BLaER1 treated with 17β-estradiol and CSF1 and Interleukin-3, amounts not matched to agents 10 nM and 100 nM (cell line): ENCODE measurements at regions not wholly inside any gene's neighbourhood (a gene's known extent, or its start where the extent isn't known, plus 50 kb on each side); places are given as distances from the start of the nearest gene placed in this dataset.
"Not testable (repeated sequence)": the region's sequence is repeated elsewhere in the genome, so short reads cannot be mapped to it uniquely, and the experiment has no call there.

Experiments
- H3K27ac ChIP-seq, 11 experiments: shearing (Covaris generic); formaldehyde crosslinking; 2 replicates each; pipeline ENCODE4 v1.8.1; 2022
- H3K27me3 ChIP-seq, 11 experiments: shearing (Covaris generic); formaldehyde crosslinking; 2 replicates each; pipeline ENCODE4 v1.8.1; 2022
- H3K36me3 ChIP-seq, 11 experiments: shearing (Covaris generic); formaldehyde crosslinking; 2 replicates each; pipeline ENCODE4 v1.8.1; 2022
- H3K4me1 ChIP-seq, 10 experiments: shearing (Covaris generic); formaldehyde crosslinking; 2 replicates each; pipeline ENCODE4 v1.8.1; 2022
- H3K4me2 ChIP-seq, 11 experiments: shearing (Covaris generic); formaldehyde crosslinking; 2 replicates each; pipeline ENCODE4 v1.8.1; 2022
- H3K4me3 ChIP-seq, 10 experiments: shearing (Covaris generic); formaldehyde crosslinking; 2 replicates each; pipeline ENCODE4 v1.8.1; 2022
- H3K9ac ChIP-seq, 11 experiments: shearing (Covaris generic); formaldehyde crosslinking; 2 replicates each; pipeline ENCODE4 v1.8.1; 2022
- H3K9me3 ChIP-seq, 11 experiments: shearing (Covaris generic); formaldehyde crosslinking; replicated peaks in 1 of 11; 2 replicates each; pipeline ENCODE4 v1.8.1; 2022
- H4K20me1 ChIP-seq, 11 experiments: shearing (Covaris generic); formaldehyde crosslinking; 2 replicates each; pipeline ENCODE4 v1.8.1; 2022
- Cebpa-rat ChIP-seq, 11 experiments: shearing (Covaris generic); IDR thresholded peaks; 2 replicates each; pipeline ENCODE4 v1.8.1; 2022

DNA sequence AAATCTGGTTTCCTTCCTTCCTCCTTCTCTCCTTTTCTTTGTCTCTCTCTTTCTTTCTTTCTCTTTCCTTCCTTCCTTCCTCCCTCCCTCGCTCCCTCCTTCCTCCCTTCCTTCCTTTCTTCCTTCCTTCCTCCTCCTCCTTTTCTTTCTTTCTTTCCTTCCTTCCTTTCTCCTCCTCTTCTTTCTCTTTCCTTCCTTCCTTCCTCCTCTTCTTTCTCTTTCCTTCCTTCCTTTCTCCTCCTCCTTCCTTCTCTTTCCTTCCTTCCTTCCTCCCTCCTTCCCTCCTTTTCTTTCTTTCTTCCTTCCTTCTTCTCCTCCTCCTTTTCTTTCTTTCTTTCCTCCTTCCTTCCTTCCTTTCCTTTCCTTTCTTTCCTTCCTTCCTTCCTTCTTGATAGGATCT lies 61.2 kb downstream of the VIP start:
- Histone ChIP-seq H3K4me1 (no peaks in the 10 kb centered on the region), H3K4me2 (no peak overlapping the region), H3K9me3 (no peaks in the 10 kb centered on the region), H3K27me3 (no peaks in the 10 kb centered on the region), H3K27ac (no peak overlapping the region), H4K20me1 (no peaks in the 10 kb centered on the region), H3K4me3 (no peak overlapping the region), H3K36me3 (no peaks in the 10 kb centered on the region), H3K9ac (no peak overlapping the region)
- TF ChIP-seq Cebpa-rat (IDR thresholded peaks at IDR 0.05), result no peak

DNA sequence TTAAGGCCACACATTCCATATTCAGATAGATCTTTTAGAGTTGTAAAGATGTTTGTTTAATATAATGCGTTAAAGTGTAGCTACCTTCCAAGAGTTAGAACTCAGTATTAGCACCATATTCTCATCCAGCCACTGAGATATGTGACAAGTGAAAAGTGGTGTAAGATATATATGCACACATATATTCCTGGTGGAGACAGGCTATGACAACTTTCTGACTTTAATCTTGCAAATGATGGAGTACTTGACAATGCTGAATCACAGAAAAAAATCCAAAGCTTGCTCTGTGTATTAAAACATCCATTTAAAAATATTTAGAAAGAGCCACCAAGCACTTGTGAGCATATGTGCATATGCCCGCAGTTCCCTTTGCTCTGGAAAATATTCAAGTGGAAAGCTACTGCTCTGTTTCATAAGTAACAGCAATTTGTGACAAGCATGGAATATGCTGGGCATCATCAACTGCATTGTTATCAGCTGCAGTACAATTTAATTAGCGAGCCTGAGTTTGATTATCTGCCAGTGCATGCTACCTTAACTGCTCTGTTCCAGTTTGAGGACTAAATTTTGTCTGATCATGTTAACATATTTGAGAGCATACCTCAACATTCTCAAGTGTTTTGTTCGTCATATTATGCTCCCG lies 64.8 kb downstream of the VIP start:
- H3K9ac ChIP-seq, result no peak overlapping the region
- no peak overlapping the region for H3K4me2 ChIP-seq
- H3K4me3 ChIP-seq, result no peak overlapping the region
- no peak overlapping the region for H3K27ac ChIP-seq
- no peaks in the 10 kb centered on the region for H3K36me3 ChIP-seq
- no peak for TF ChIP-seq Cebpa-rat (IDR thresholded peaks at IDR 0.05)
- H4K20me1 ChIP-seq, result no peaks in the 10 kb centered on the region
- no peaks in the 10 kb centered on the region for H3K4me1 ChIP-seq
- no peaks in the 10 kb centered on the region for H3K9me3 ChIP-seq
- no peaks in the 10 kb centered on the region for H3K27me3 ChIP-seq

DNA sequence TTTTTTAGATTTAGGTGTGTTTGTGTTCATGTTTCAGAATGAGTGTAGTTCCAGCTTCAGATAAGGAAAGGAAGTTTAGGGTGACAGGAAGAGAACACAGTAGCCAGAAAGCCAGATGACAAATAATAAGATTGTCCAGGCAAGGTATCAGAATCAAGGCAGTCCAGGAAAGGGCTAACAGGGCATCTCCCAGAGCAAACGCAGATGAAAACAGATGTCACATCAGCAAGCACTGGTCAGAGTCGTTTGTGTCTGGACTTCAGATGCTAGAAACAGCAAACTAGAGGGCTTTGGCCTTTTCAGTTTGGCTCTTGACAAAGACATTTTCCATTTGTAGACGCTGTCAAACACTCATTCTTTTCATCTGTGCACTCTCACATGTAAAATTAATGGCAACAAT lies 65.5 kb downstream of the VIP start:
- Histone ChIP-seq H3K36me3 (no peaks in the 10 kb centered on the region), H3K4me1 (no peaks in the 10 kb centered on the region), H3K27ac (no peak overlapping the region), H3K4me3 (no peak overlapping the region), H3K27me3 (no peaks in the 10 kb centered on the region), H3K9me3 (no peaks in the 10 kb centered on the region), H4K20me1 (no peaks in the 10 kb centered on the region), H3K4me2 (no peak overlapping the region), H3K9ac (no peak overlapping the region)
- TF ChIP-seq Cebpa-rat (IDR thresholded peaks at IDR 0.05), result no peak

DNA sequence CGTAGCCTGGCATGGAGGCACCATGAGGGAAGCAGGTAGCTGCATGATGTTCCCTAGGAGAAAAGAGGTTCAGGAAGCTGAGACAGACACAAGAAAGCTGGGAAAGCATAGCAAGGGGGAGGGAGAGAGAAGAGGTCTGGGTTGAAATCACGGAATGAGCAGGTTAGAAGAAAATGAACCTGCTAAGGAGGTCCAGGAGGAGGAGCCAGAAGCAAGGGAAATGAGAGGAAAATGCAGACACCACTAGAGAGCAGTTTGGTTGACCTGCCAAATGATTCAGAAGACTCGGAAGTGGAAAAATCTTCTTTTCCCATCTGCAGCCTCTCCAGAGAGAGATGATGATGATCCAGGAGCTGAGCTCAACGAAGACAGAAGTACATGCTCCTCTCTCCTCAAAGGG lies 70.9 kb downstream of the VIP start:
- TF ChIP-seq Cebpa-rat (IDR thresholded peaks at IDR 0.05), result no peak
- H3K4me3 ChIP-seq, result no peak overlapping the region
- no peak overlapping the region for H3K4me2 ChIP-seq

DNA sequence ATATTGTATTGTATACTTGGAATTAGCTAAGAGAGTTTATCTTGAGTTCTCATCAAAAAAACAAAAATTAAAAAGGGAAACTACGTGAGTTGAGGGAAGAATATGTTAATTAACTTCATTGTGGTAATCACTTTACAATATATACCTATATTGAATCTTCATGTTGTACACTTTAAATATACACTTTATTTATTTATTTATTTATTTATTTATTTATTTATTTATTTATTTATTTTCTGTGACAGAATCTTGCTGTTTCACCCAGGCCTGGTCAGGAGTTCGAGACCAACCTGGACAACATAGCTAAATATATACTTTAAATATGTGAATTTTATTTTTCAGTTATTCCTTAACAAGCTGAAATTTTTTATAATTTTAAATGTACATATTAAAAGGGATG lies 74.1 kb downstream of the VIP start:
- no peaks in the 10 kb centered on the region for H4K20me1 ChIP-seq

More for the DNA sequence above, 70.9 kb downstream of the VIP start:
- H3K27me3 ChIP-seq, result no peaks in the 10 kb centered on the region
- H3K4me1 ChIP-seq, result no peaks in the 10 kb centered on the region
- no peaks in the 10 kb centered on the region for H4K20me1 ChIP-seq
- no peak overlapping the region for H3K27ac ChIP-seq
- no peaks in the 10 kb centered on the region for H3K36me3 ChIP-seq
- H3K9me3 ChIP-seq, result no peaks in the 10 kb centered on the region
- no peak overlapping the region for H3K9ac ChIP-seq

DNA sequence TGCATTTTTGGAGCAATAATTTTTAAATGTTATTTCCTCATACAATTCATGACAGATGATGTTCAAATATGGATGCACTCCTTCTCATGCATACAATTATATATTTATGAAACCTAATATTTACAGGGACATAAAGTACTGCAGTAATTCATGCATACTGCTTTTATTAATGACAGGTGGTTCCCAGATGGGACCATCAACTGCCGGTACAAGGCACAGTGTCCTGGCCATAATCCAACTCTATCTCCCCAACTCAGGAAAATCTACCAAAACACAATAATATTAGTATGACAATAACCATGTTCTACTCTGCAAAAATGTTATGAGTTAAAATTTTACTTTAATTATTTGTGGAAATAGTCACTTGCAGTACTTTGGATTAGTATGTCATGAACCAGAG lies 77.8 kb downstream of the VIP start:
- no peak overlapping the region for H3K4me3 ChIP-seq

More for the DNA sequence above, 74.1 kb downstream of the VIP start:
- Histone ChIP-seq H3K9ac (no peak overlapping the region), H3K4me1 (no peaks in the 10 kb centered on the region), H3K27me3 (no peaks in the 10 kb centered on the region), H3K9me3 (no peaks in the 10 kb centered on the region), H3K36me3 (no peaks in the 10 kb centered on the region), H3K4me3 (no peak overlapping the region), H3K4me2 (no peak overlapping the region), H3K27ac (no peak overlapping the region)
- no peak for TF ChIP-seq Cebpa-rat (IDR thresholded peaks at IDR 0.05)

DNA sequence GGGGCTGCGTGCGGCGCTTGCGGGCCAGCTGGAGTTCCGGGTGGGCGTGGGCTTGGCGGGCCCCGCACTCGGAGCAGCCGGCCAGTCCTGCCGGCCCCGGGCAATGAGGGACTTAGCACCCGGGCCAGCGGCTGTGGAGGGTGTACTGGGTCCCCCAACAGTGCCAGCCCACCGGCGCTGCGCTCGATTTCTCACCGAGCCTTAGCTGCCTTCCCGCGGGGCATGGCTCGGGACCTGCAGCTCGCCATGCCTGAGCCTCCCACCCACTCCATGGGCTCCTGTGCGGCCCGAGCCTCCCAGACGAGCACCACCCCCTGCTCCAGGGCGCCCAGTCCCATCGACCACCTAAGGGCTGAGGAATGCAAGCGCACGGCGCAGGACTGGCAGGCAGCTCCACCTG lies 83.8 kb downstream of the VIP start:
- H3K9ac ChIP-seq, H3K4me3 ChIP-seq, H4K20me1 ChIP-seq, H3K4me2 ChIP-seq, H3K4me1 ChIP-seq, H3K36me3 ChIP-seq, H3K27me3 ChIP-seq, H3K27ac ChIP-seq: not testable (repeated sequence)
- peaks cover 0 to 14% (median 0%) of the 10 kb centered on the region in 11 experiments; a peak in 3 of 22 replicates for H3K9me3 ChIP-seq

More for the DNA sequence above, 77.8 kb downstream of the VIP start:
- no peak overlapping the region for H3K9ac ChIP-seq
- no peak for TF ChIP-seq Cebpa-rat (IDR thresholded peaks at IDR 0.05)
- H3K4me2 ChIP-seq, result no peak overlapping the region
- H4K20me1 ChIP-seq, result no peaks in the 10 kb centered on the region
- H3K4me1 ChIP-seq, result no peaks in the 10 kb centered on the region
- no peaks in the 10 kb centered on the region for H3K36me3 ChIP-seq
- H3K27me3 ChIP-seq, result no peaks in the 10 kb centered on the region
- H3K9me3 ChIP-seq, result no peaks in the 10 kb centered on the region
- no peak overlapping the region for H3K27ac ChIP-seq

DNA sequence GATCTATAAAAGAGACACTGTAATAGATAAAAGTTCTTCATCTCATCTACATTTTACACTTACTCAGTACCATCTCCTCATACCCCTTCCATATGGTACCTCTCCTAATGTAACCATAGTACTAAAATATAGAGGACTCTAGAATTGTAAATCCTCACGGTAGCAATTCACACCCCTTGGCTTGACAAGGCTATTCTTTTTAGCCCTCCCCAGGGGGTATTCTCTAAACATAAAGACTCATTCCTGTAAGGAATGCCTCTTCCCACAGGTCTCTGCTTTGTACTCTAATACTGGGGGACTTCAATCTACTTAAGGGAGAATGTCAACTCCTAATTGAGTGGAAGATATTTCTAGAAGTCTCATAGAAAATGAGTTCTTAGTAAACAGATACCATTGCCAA lies 85.9 kb downstream of the VIP start:
- H4K20me1 ChIP-seq, result no peaks in the 10 kb centered on the region
- H3K27ac ChIP-seq, result no peak overlapping the region
- H3K4me2 ChIP-seq, result no peak overlapping the region
- no peak overlapping the region for H3K4me3 ChIP-seq
- H3K27me3 ChIP-seq, result no peaks in the 10 kb centered on the region
- no peaks in the 10 kb centered on the region for H3K36me3 ChIP-seq
- TF ChIP-seq Cebpa-rat (IDR thresholded peaks at IDR 0.05), result no peak
- no peak overlapping the region for H3K9ac ChIP-seq
- peaks cover 0 to 14% (median 0%) of the 10 kb centered on the region in 11 experiments; a peak in 3 of 22 replicates for H3K9me3 ChIP-seq
- no peaks in the 10 kb centered on the region for H3K4me1 ChIP-seq

DNA sequence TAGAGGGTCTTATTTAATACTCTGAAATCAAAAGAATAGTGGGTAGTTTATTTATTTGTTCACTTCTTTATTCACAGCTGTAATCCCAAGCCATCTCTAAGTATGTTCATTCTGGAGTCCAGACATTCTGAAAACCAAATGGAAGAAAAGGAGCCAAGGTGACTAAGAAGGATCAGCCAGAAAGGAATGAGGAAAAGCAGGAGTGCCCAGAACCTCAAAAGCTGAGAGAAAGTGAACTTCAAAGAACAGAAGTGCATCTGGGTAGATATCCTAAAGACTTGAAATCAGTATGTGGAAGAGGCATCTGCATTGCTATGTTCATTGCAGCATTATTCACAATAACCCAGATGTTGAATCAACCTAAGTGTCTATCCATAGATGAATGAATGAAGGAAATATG lies 94.8 kb downstream of the VIP start:
- peaks cover 7 to 19% (median 14%) of the 10 kb centered on the region in 11 experiments for H3K9me3 ChIP-seq
- no peaks in the 10 kb centered on the region for H3K27me3 ChIP-seq
- H3K4me3 ChIP-seq, result no peak overlapping the region
- TF ChIP-seq Cebpa-rat (IDR thresholded peaks at IDR 0.05), result no peak
- no peak overlapping the region for H3K4me2 ChIP-seq
- H3K9ac ChIP-seq, result no peak overlapping the region
- no peaks in the 10 kb centered on the region for H3K4me1 ChIP-seq
- H4K20me1 ChIP-seq, result no peaks in the 10 kb centered on the region
- H3K36me3 ChIP-seq, result no peaks in the 10 kb centered on the region
- no peak overlapping the region for H3K27ac ChIP-seq

DNA sequence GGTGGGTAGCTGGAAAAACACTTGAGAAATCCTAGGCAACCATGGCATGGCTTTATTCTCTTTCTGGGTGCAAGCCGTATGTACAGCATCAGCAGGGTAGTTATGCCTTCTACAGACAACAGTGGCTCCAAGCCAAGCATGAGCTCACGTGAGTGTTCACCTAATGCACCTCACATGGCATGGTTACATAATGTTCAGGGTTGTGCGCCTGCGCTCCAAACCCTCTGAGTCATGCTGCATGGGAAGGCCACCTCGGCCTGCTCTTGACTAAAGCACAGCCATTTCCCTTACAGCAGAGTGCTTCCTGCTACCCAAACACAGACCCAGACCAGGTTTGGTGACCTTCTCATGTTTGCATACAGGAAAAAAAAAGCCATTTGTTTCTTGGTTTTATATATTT lies 96.2 kb downstream of the VIP start:
- Histone ChIP-seq H3K9me3 (peaks cover 7 to 19% (median 14%) of the 10 kb centered on the region in 11 experiments), H3K4me2 (no peak overlapping the region), H3K27ac (no peak overlapping the region), H3K4me3 (no peak overlapping the region), H3K36me3 (no peaks in the 10 kb centered on the region), H4K20me1 (no peaks in the 10 kb centered on the region), H3K4me1 (no peaks in the 10 kb centered on the region), H3K9ac (no peak overlapping the region), H3K27me3 (no peaks in the 10 kb centered on the region)
- no peak for TF ChIP-seq Cebpa-rat (IDR thresholded peaks at IDR 0.05)
